ENCODE measurements at regions not wholly inside any gene's neighbourhood (a gene's known extent, or its start where the extent isn't known, plus 50 kb on each side); places are given as distances from the start of the nearest gene placed in this dataset.

DNA sequence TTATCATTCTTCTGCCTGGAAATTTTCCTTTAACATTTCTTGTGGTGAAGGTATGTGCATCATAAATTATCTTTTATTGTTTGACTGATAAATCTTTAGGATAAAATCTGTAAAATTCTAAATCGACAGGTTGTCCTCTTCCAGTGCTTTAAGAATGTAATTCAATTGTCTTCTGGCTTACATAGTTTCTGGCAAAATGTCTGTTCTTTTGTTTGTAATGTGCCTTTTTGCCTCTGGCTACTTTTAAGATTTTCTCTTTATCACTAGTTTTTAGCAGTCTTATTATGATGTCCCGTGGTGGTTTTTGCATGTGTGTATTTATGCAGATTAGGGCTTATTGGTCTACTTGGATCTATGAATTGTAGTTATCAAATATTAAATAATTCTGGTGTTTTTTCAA lies 203.6 kb upstream of the COPS8 start:
- POLR2A ChIA-PET: no interaction called here
- H3K9me3 ChIP-seq (ENCODE audit: control extremely low read depth in 1 of 5, control insufficient read depth in 4 of 5, insufficient read depth in 2 of 5, low read depth in 1 of 5, low read length in 4 of 5): peaks cover 0 to 1% (median 0%) of the 10 kb centered on the region in 5 experiments
- H3K27me3 ChIP-seq (replicated peaks in 2 of 5; ENCODE audit: control insufficient read depth in 4 of 5, insufficient read depth in 5 of 5, low read length in 4 of 5): peaks cover 0 to 4% (median 0%) of the 10 kb centered on the region in 5 experiments
- CTCF ChIA-PET: interaction anchor here (1.3 kb wide), 1 partner anchor 373 kb away, joined by 4 read pairs; no protein-coding TSS in a partner anchor
- H3K27ac ChIP-seq (ENCODE audit: insufficient read depth in 1 of 2, low read depth in 1 of 2, low read length in 2 of 2, poor library complexity in 1 of 2, severe bottlenecking in 2 of 2): no peak overlapping the region
- no peak for DNase-seq
- no CpG with 5 or more reads among the region's 2 CpGs for WGBS (ENCODE audit: insufficient coverage)
- H3K4me3 ChIP-seq (ENCODE audit: control insufficient read depth in 1 of 7, extremely low read depth in 1 of 7, insufficient read depth in 4 of 7, low read depth in 2 of 7, low read length in 6 of 7): no peak overlapping the region
- H3K36me3 ChIP-seq (ENCODE audit: control insufficient read depth in 4 of 4, insufficient read depth in 4 of 4, low read length in 3 of 4): no peaks in the 10 kb centered on the region
- H3K4me1 ChIP-seq (ENCODE audit: control extremely low read depth in 1 of 4, control insufficient read depth in 4 of 4, insufficient read depth in 4 of 4, low read length in 3 of 4): no peaks in the 10 kb centered on the region

DNA sequence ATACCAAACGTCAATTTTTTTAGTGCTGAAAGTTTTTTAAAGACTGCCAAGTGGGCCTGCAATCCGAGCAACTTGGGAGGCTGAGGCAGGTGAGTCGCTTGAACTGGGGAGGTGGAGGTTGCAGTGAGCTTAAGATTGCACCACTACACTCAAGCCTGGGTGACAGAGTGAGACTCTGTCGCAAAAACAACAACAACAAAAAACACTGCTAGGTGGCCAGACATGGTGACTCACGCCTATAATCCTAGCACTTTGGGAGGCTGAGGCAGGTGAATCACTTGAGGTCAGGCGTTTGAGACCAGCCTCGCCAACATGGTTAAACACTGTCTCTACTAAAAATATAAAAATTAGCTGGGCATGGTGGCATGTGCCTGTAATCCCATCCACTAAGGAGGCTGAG lies 202.8 kb upstream of the COPS8 start:
- WGBS (ENCODE audit: insufficient coverage): 100% methylated on average over 1 of the region's 7 CpGs
- no peak for DNase-seq
- Histone ChIP-seq H3K27ac (ENCODE audit: insufficient read depth in 1 of 2, low read depth in 1 of 2, low read length in 2 of 2, poor library complexity in 1 of 2, severe bottlenecking in 2 of 2) (no peak overlapping the region), H3K4me1 (ENCODE audit: control extremely low read depth in 1 of 4, control insufficient read depth in 4 of 4, insufficient read depth in 4 of 4, low read length in 3 of 4) (no peaks in the 10 kb centered on the region), H3K9me3 (ENCODE audit: control extremely low read depth in 1 of 5, control insufficient read depth in 4 of 5, insufficient read depth in 2 of 5, low read depth in 1 of 5, low read length in 4 of 5) (peaks cover 0 to 1% (median 0%) of the 10 kb centered on the region in 5 experiments), H3K36me3 (ENCODE audit: control insufficient read depth in 4 of 4, insufficient read depth in 4 of 4, low read length in 3 of 4) (no peaks in the 10 kb centered on the region), H3K4me3 (ENCODE audit: control insufficient read depth in 1 of 7, extremely low read depth in 1 of 7, insufficient read depth in 4 of 7, low read depth in 2 of 7, low read length in 6 of 7) (no peak overlapping the region), H3K27me3 (replicated peaks in 2 of 5; ENCODE audit: control insufficient read depth in 4 of 5, insufficient read depth in 5 of 5, low read length in 4 of 5) (peaks cover 0 to 4% (median 0%) of the 10 kb centered on the region in 5 experiments)
- CTCF ChIA-PET: no interaction called here
- POLR2A ChIA-PET: no interaction called here

DNA sequence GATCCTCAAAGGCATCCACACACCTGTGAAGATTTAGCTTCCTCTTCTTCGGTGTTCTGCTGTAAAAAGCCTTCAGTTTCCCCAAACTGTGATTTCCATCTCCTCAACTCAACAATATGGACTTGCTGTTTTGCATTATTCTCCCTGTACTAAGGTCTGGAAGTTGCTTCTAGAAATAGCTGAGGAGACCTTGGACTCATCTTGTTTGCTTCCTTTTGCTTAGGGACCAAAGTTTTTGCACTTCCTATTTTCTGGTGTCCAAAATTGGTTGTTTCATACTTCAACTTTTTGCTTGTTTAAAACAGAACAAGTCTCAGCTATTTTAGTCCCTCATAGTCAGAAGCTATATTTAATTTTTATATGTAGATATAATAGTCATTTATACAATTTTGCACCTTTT lies 201.9 kb upstream of the COPS8 start:
- ChIA-PET CTCF (no interaction called here), POLR2A (no interaction called here)

DNA sequence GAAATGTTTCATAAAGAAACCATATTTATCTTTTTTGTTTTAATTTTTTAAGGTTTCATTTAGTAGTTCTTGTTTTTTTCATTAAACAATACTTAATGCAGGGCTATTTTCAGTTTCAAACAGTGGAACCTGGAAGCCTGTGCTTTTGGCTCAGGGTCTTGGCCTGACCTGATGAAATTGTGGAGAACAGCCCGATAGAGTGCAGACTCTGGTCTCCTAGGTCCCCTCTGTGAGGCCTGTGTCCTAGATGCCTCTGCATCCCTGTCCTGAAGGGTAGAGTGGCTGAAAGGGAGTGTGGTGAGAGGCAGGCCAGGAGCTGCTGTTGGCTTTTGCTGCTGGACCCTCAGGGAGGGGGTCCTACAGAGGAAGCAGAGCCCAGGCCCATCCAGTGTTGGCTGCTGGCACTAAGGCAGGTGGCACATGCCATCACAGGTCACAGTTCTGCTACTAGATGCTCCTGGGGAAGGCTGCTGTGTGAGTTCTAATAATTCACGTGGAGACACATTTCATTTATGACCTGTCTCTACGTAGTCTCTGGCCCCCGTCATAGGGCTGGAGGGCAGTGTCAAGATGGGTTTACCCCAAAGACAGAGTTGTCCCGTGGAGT lies 201.0 kb upstream of the COPS8 start:
- ChIA-PET CTCF (no interaction called here), POLR2A (no interaction called here)
- Histone ChIP-seq H3K27ac (ENCODE audit: insufficient read depth in 1 of 2, low read depth in 1 of 2, low read length in 2 of 2, poor library complexity in 1 of 2, severe bottlenecking in 2 of 2) (no peak overlapping the region), H3K36me3 (ENCODE audit: control insufficient read depth in 4 of 4, insufficient read depth in 4 of 4, low read length in 3 of 4) (no peaks in the 10 kb centered on the region), H3K4me3 (ENCODE audit: control insufficient read depth in 1 of 7, extremely low read depth in 1 of 7, insufficient read depth in 4 of 7, low read depth in 2 of 7, low read length in 6 of 7) (no peak overlapping the region), H3K4me1 (ENCODE audit: control extremely low read depth in 1 of 4, control insufficient read depth in 4 of 4, insufficient read depth in 4 of 4, low read length in 3 of 4) (no peaks in the 10 kb centered on the region), H3K9me3 (ENCODE audit: control extremely low read depth in 1 of 5, control insufficient read depth in 4 of 5, insufficient read depth in 2 of 5, low read depth in 1 of 5, low read length in 4 of 5) (peaks cover 0 to 1% (median 0%) of the 10 kb centered on the region in 5 experiments), H3K27me3 (replicated peaks in 2 of 5; ENCODE audit: control insufficient read depth in 4 of 5, insufficient read depth in 5 of 5, low read length in 4 of 5) (peaks cover 0 to 4% (median 0%) of the 10 kb centered on the region in 5 experiments)
- WGBS (ENCODE audit: insufficient coverage): 95% methylated on average over 4 of the region's 5 CpGs
- DNase-seq: no peak

More for the DNA sequence above, 201.9 kb upstream of the COPS8 start:
- Histone ChIP-seq H3K4me1 (ENCODE audit: control extremely low read depth in 1 of 4, control insufficient read depth in 4 of 4, insufficient read depth in 4 of 4, low read length in 3 of 4) (no peaks in the 10 kb centered on the region), H3K36me3 (ENCODE audit: control insufficient read depth in 4 of 4, insufficient read depth in 4 of 4, low read length in 3 of 4) (no peaks in the 10 kb centered on the region), H3K27me3 (replicated peaks in 2 of 5; ENCODE audit: control insufficient read depth in 4 of 5, insufficient read depth in 5 of 5, low read length in 4 of 5) (peaks cover 0 to 4% (median 0%) of the 10 kb centered on the region in 5 experiments), H3K9me3 (ENCODE audit: control extremely low read depth in 1 of 5, control insufficient read depth in 4 of 5, insufficient read depth in 2 of 5, low read depth in 1 of 5, low read length in 4 of 5) (peaks cover 0 to 1% (median 0%) of the 10 kb centered on the region in 5 experiments), H3K4me3 (ENCODE audit: control insufficient read depth in 1 of 7, extremely low read depth in 1 of 7, insufficient read depth in 4 of 7, low read depth in 2 of 7, low read length in 6 of 7) (no peak overlapping the region), H3K27ac (ENCODE audit: insufficient read depth in 1 of 2, low read depth in 1 of 2, low read length in 2 of 2, poor library complexity in 1 of 2, severe bottlenecking in 2 of 2) (no peak overlapping the region)
- DNase-seq: no peak
- WGBS (ENCODE audit: insufficient coverage): no CpG with 5 or more reads among the region's 1 CpG

DNA sequence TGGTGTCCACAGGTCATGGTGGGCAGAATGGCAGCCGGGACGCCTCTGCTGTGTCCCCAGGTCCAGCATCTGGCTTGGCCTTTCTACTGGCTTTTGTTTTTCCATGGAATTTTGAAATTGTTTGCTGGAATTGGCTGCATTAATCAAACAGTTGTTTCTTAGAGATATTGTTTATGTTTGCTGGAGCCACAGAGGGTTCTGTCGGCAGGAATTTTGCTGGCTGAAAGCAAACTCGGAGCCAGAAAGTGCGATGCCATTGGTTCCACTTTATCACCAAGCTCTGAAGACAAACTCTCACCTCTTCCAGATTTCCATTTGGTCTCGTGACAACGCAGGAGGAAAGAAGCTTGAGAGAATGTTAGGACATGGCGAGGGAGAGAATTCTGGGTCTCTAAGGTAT lies 199.2 kb upstream of the COPS8 start:
- peaks cover 0 to 1% (median 0%) of the 10 kb centered on the region in 5 experiments for H3K9me3 ChIP-seq (ENCODE audit: control extremely low read depth in 1 of 5, control insufficient read depth in 4 of 5, insufficient read depth in 2 of 5, low read depth in 1 of 5, low read length in 4 of 5)
- H3K4me3 ChIP-seq (ENCODE audit: control insufficient read depth in 1 of 7, extremely low read depth in 1 of 7, insufficient read depth in 4 of 7, low read depth in 2 of 7, low read length in 6 of 7): no peak overlapping the region
- no peaks in the 10 kb centered on the region for H3K36me3 ChIP-seq (ENCODE audit: control insufficient read depth in 4 of 4, insufficient read depth in 4 of 4, low read length in 3 of 4)
- ChIA-PET CTCF (no interaction called here), POLR2A (no interaction called here)
- 96% methylated on average over 3 of the region's 8 CpGs for WGBS (ENCODE audit: insufficient coverage)
- DNase-seq: no peak
- peaks cover 0 to 4% (median 0%) of the 10 kb centered on the region in 5 experiments for H3K27me3 ChIP-seq (replicated peaks in 2 of 5; ENCODE audit: control insufficient read depth in 4 of 5, insufficient read depth in 5 of 5, low read length in 4 of 5)
- no peaks in the 10 kb centered on the region for H3K4me1 ChIP-seq (ENCODE audit: control extremely low read depth in 1 of 4, control insufficient read depth in 4 of 4, insufficient read depth in 4 of 4, low read length in 3 of 4)
- H3K27ac ChIP-seq (ENCODE audit: insufficient read depth in 1 of 2, low read depth in 1 of 2, low read length in 2 of 2, poor library complexity in 1 of 2, severe bottlenecking in 2 of 2): no peak overlapping the region

DNA sequence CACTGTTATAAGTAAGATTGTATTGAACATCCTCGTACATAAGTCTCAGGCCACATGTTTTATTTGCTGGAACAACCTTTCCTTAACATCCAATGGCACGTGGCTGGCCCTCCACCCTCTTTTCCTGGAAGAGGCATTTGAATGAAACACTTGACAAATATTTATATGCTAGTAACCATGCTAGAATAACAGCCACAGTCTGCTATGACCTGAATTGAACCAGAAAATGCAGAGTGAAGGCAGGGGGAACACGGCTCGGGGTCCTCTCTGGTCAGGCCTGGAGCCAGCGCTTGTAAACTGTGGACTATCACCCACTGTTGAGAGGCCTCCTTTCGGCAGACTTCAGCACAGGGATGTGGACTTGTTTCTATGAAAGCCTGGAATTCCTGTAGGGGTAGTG lies 198.2 kb upstream of the COPS8 start:
- Histone ChIP-seq H3K4me1 (ENCODE audit: control extremely low read depth in 1 of 4, control insufficient read depth in 4 of 4, insufficient read depth in 4 of 4, low read length in 3 of 4) (no peaks in the 10 kb centered on the region), H3K27me3 (replicated peaks in 2 of 5; ENCODE audit: control insufficient read depth in 4 of 5, insufficient read depth in 5 of 5, low read length in 4 of 5) (peaks cover 0 to 4% (median 0%) of the 10 kb centered on the region in 5 experiments), H3K9me3 (ENCODE audit: control extremely low read depth in 1 of 5, control insufficient read depth in 4 of 5, insufficient read depth in 2 of 5, low read depth in 1 of 5, low read length in 4 of 5) (no peaks in the 10 kb centered on the region), H3K36me3 (ENCODE audit: control insufficient read depth in 4 of 4, insufficient read depth in 4 of 4, low read length in 3 of 4) (no peaks in the 10 kb centered on the region), H3K4me3 (ENCODE audit: control insufficient read depth in 1 of 7, extremely low read depth in 1 of 7, insufficient read depth in 4 of 7, low read depth in 2 of 7, low read length in 6 of 7) (no peak overlapping the region), H3K27ac (ENCODE audit: insufficient read depth in 1 of 2, low read depth in 1 of 2, low read length in 2 of 2, poor library complexity in 1 of 2, severe bottlenecking in 2 of 2) (no peak overlapping the region)
- 98% methylated on average over 4 of the region's 6 CpGs for WGBS (ENCODE audit: insufficient coverage)
- ChIA-PET POLR2A (no interaction called here), CTCF (no interaction called here)
- no peak for DNase-seq

DNA sequence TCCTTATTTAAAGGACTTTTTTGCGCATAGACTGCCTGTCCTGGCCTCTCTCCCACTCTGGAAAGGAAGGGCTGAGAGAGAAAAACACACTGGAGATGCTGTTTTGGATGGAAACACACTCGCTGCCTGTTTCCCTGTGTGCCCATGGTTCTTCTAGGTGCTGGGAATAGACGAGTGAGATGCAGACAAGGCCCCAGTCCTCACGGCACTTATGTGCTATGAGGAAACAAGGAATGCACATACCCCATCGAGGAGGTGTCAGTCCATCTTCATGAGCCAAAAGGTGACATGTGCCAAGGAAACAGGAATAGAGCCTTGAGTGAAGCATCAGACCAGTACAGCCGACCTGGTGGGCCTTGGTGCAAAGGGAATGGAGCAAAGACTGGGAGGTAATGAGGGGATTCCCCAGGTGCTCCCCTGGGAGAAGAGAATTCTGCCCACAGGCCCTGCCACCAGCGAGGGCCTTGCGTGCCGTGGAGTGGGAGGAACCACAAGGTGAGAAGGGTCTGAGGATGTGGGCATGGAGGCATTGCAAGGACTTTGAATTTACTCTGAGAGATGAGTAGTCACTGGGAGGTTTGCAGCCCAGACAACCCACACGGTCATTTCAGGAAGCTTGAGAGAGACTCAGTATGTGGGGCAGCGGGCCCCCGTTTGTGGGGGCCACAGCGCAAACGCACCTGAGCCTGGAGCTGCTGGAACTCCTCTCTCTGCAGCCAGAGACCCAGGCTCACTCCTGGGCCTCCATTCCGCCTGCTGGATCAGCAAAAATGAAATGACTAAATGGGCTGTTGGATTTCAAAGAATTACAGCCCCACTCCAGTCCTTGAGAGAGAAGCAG lies 197.5 kb upstream of the COPS8 start:
- peaks cover 0 to 4% (median 0%) of the 10 kb centered on the region in 5 experiments for H3K27me3 ChIP-seq (replicated peaks in 2 of 5; ENCODE audit: control insufficient read depth in 4 of 5, insufficient read depth in 5 of 5, low read length in 4 of 5)
- ChIA-PET CTCF (no interaction called here), POLR2A (no interaction called here)
- no peak overlapping the region for H3K27ac ChIP-seq (ENCODE audit: insufficient read depth in 1 of 2, low read depth in 1 of 2, low read length in 2 of 2, poor library complexity in 1 of 2, severe bottlenecking in 2 of 2)
- no peaks in the 10 kb centered on the region for H3K4me1 ChIP-seq (ENCODE audit: control extremely low read depth in 1 of 4, control insufficient read depth in 4 of 4, insufficient read depth in 4 of 4, low read length in 3 of 4)
- no peaks in the 10 kb centered on the region for H3K36me3 ChIP-seq (ENCODE audit: control insufficient read depth in 4 of 4, insufficient read depth in 4 of 4, low read length in 3 of 4)
- WGBS (ENCODE audit: insufficient coverage): 92% methylated on average over 15 of the region's 15 CpGs
- H3K9me3 ChIP-seq (ENCODE audit: control extremely low read depth in 1 of 5, control insufficient read depth in 4 of 5, insufficient read depth in 2 of 5, low read depth in 1 of 5, low read length in 4 of 5): no peaks in the 10 kb centered on the region
- H3K4me3 ChIP-seq (ENCODE audit: control insufficient read depth in 1 of 7, extremely low read depth in 1 of 7, insufficient read depth in 4 of 7, low read depth in 2 of 7, low read length in 6 of 7): no peak overlapping the region
- DNase-seq: no peak
